SK-N-SH (cell line): ENCODE measurements at regions not wholly inside any gene's neighbourhood (a gene's known extent, or its start where the extent isn't known, plus 50 kb on each side); places are given as distances from the start of the nearest gene placed in this dataset.

ENCODE experiments used
- CTCF ChIA-PET: fragments of 300-600, 350-600 bp; formaldehyde crosslinking; extraction: SDS; loops from one replicate; lab custom pipeline; 2021; lab: Yijun Ruan, JAX
- POLR2A ChIA-PET: fragments of 350-600 bp; sonication (Branson Sonifier 250); formaldehyde crosslinking; extraction: SDS; loops from one replicate; lab custom pipeline; 2020; ENCODE audit warnings: antibody characterized with exemption, inconsistent platforms; lab: Yijun Ruan, JAX
- DNase-seq: peaks from one replicate; pipeline ENCODE4 v3.0.0; 2012
- H2AFZ ChIP-seq: fragments of 200-600 bp; sonication (generic); 2 replicates; pipeline ENCODE4 v1.8.1; 2016; ENCODE audit warnings: antibody characterized with exemption, mild to moderate bottlenecking, low read depth
- H3F3A ChIP-seq: fragments of 200-600 bp; sonication (generic); replicated peaks from 2 replicates; pipeline ENCODE3; 2016; ENCODE audit warnings: antibody characterized with exemption, mild to moderate bottlenecking; ENCODE audit not compliant: insufficient read depth
- H3K27ac ChIP-seq, 2 experiments: fragments of 200-500 bp in 1 of 2; fragments of 200-600 bp in 1 of 2; sonication (Bioruptor generic) in 1 of 2; sonication (generic), shearing (Covaris generic) in 1 of 2; 2 replicates each; pipeline versions ENCODE4 v1.5.1 to v1.6.1; 2014 to 2016; ENCODE audit warnings: low read depth in 2 of 2, inconsistent platforms in 1 of 2, low read length in 1 of 2, mild to moderate bottlenecking in 1 of 2, mixed read lengths in 1 of 2
- H3K27me3 ChIP-seq: fragments of 200-600 bp; sonication (generic), shearing (Covaris generic); 2 replicates; pipeline ENCODE4 v1.6.1; 2016; ENCODE audit warnings: mixed run types; ENCODE audit not compliant: insufficient read depth
- H3K36me3 ChIP-seq, 2 experiments: fragments of 200-500 bp in 1 of 2; fragments of 200-600 bp in 1 of 2; sonication (Bioruptor generic) in 1 of 2; sonication (generic) in 1 of 2; replicated peaks in 1 of 2; 2 replicates each; pipeline versions ENCODE3 to v1.5.1; 2014 to 2016; ENCODE audit warnings: low read length in 1 of 2, mild to moderate bottlenecking in 1 of 2; ENCODE audit not compliant: insufficient read depth in 2 of 2, control insufficient read depth in 1 of 2
- H3K4me1 ChIP-seq, 2 experiments: fragments of 200-500 bp in 1 of 2; fragments of 200-600 bp in 1 of 2; sonication (Bioruptor generic) in 1 of 2; sonication (generic), shearing (Covaris generic) in 1 of 2; 2 replicates each; pipeline versions ENCODE4 v1.5.1 to v1.6.1; 2014 to 2016; ENCODE audit warnings: low read depth in 1 of 2, low read length in 1 of 2, mixed run types in 1 of 2; ENCODE audit not compliant: insufficient read depth in 2 of 2, control insufficient read depth in 1 of 2
- H3K4me2 ChIP-seq: fragments of 200-600 bp; sonication (generic), shearing (Covaris generic); 2 replicates; pipeline ENCODE4 v1.6.1; 2017; ENCODE audit warnings: mixed run types
- H3K4me3 ChIP-seq, 2 experiments: fragments of 200-500 bp in 1 of 2; fragments of 200-600 bp in 1 of 2; sonication (Bioruptor generic) in 1 of 2; sonication (generic), shearing (Covaris generic) in 1 of 2; 2 replicates each; pipeline versions ENCODE4 v1.5.1 to v1.8.1; 2014 to 2016; ENCODE audit warnings: low read depth in 2 of 2, inconsistent platforms in 1 of 2, low read length in 1 of 2, mild to moderate bottlenecking in 1 of 2, mixed read lengths in 1 of 2, moderate library complexity in 1 of 2
- H3K79me2 ChIP-seq: fragments of 200-600 bp; sonication (generic); 2 replicates; pipeline ENCODE4 v1.8.1; 2017; ENCODE audit warnings: mild to moderate bottlenecking; ENCODE audit not compliant: insufficient read depth
- H3K9ac ChIP-seq: fragments of 200-600 bp; sonication (generic); 2 replicates; pipeline ENCODE4 v1.6.1; 2017; ENCODE audit warnings: mixed run types
- H3K9me2 ChIP-seq: fragments of 200-600 bp; sonication (generic); 2 replicates; pipeline ENCODE4 v1.6.1; 2017; ENCODE audit warnings: mixed run types
- H3K9me3 ChIP-seq: fragments of 200-600 bp; sonication (generic); 2 replicates; pipeline ENCODE4 v1.6.1; 2017; ENCODE audit warnings: mixed run types, mild to moderate bottlenecking, moderate library complexity
- H4K20me1 ChIP-seq: fragments of 200-600 bp; sonication (generic); 2 replicates; pipeline ENCODE4 v1.6.1; 2017; ENCODE audit warnings: mild to moderate bottlenecking, mixed run types; ENCODE audit not compliant: insufficient read depth
- FOXJ3 ChIP-seq: sonication (generic); formaldehyde crosslinking; IDR thresholded peaks from 2 replicates; pipeline ENCODE4 v1.5.1; 2020; ENCODE audit warnings: mild to moderate bottlenecking, missing genetic modification reagents
- FOXM1 ChIP-seq: IDR thresholded peaks from 2 replicates; pipeline ENCODE4 v1.4.0; 2012; ENCODE audit warnings: low read depth, mild to moderate bottlenecking
- GABPA ChIP-seq: IDR thresholded peaks from 2 replicates; pipeline ENCODE4 v1.4.0; 2012; ENCODE audit warnings: low read depth, mild to moderate bottlenecking
- IRF3 ChIP-seq: fragments of 150-350 bp; IDR thresholded peaks from 2 replicates; pipeline ENCODE4 v1.6.1; 2016; ENCODE audit warnings: mild to moderate bottlenecking, low read depth, low read length
- JUND ChIP-seq: IDR thresholded peaks from 2 replicates; pipeline ENCODE4 v1.4.0; 2012
- MAX ChIP-seq: IDR thresholded peaks from 2 replicates; pipeline ENCODE4 v1.4.0; 2012; ENCODE audit warnings: low read depth
- MEF2A ChIP-seq: IDR thresholded peaks from 2 replicates; pipeline ENCODE4 v1.4.0; 2012; ENCODE audit warnings: low read depth, borderline replicate concordance
- POLR2AphosphoS5 ChIP-seq: IDR thresholded peaks from 2 replicates; pipeline ENCODE4 v1.6.1; 2012; ENCODE audit warnings: low read depth, low read length
- RAD21 ChIP-seq: IDR thresholded peaks from 2 replicates; pipeline ENCODE4 v1.6.1; 2012; ENCODE audit warnings: mild to moderate bottlenecking, low read length
- RCOR1 ChIP-seq: fragments of 150-350 bp; IDR thresholded peaks from 2 replicates; pipeline ENCODE4 v1.6.1; 2017; ENCODE audit warnings: antibody characterized with exemption, low read length
- RFX5 ChIP-seq: IDR thresholded peaks from 2 replicates; pipeline ENCODE4 v1.6.1; 2012; ENCODE audit warnings: mild to moderate bottlenecking, improper control_type of control experiment, low read length
- SIN3A ChIP-seq: IDR thresholded peaks from 2 replicates; pipeline ENCODE4 v1.6.1; 2012; ENCODE audit warnings: low read depth, mild to moderate bottlenecking, low read length, moderate library complexity, borderline replicate concordance
- SMC3 ChIP-seq: IDR thresholded peaks from 2 replicates; pipeline ENCODE4 v1.6.1; 2012; ENCODE audit warnings: low read depth, low read length, improper control_type of control experiment
- TAF1 ChIP-seq: IDR thresholded peaks from 2 replicates; pipeline ENCODE4 v1.6.1; 2012; ENCODE audit warnings: low read depth, mild to moderate bottlenecking, low read length, moderate library complexity, borderline replicate concordance
- TCF12 ChIP-seq: IDR thresholded peaks from 2 replicates; pipeline ENCODE4 v1.4.0; 2012
- TEAD4 ChIP-seq: IDR thresholded peaks from 2 replicates; pipeline ENCODE4 v1.4.0; 2012; ENCODE audit warnings: mild to moderate bottlenecking, borderline replicate concordance; ENCODE audit not compliant: insufficient read depth
- USF2 ChIP-seq: fragments of 150-350 bp; IDR thresholded peaks from 2 replicates; pipeline ENCODE4 v1.6.1; 2017; ENCODE audit warnings: antibody characterized with exemption, low read length, low read depth, borderline replicate concordance
- ZBTB33 ChIP-seq: IDR thresholded peaks from 2 replicates; pipeline ENCODE4 v1.4.0; 2012; ENCODE audit warnings: low read depth, borderline replicate concordance
- WGBS: methylation state at CpG from one replicate; pipeline ENCODE4 v1.1.6; 2017; ENCODE audit warnings: low lambda C conversion rate; 5-methylcytosine and 5-hydroxymethylcytosine counted together

- no peak overlapping the region for H3K4me2 ChIP-seq
- 43% methylated on average over 5 of the region's 5 CpGs for WGBS
- H3K27me3 ChIP-seq: no peaks in the 10 kb centered on the region
- H3K36me3 ChIP-seq: no peaks in the 10 kb centered on the region
- H3K9me3 ChIP-seq: no peaks in the 10 kb centered on the region
- no peak overlapping the region for H3K27ac ChIP-seq
- no peaks in the 10 kb centered on the region for H3F3A ChIP-seq
- H2AFZ ChIP-seq: no peak overlapping the region
- DNase-seq: no peak
- CTCF ChIA-PET: no interaction called here
- no peak overlapping the region for H3K4me3 ChIP-seq
- no peaks in the 10 kb centered on the region for H3K4me1 ChIP-seq
- POLR2A ChIA-PET: no interaction called here
- H4K20me1 ChIP-seq: no peaks in the 10 kb centered on the region
- H3K9me2 ChIP-seq: no peaks in the 10 kb centered on the region
- TF ChIP-seq MEF2A (no peak), ZBTB33 (no peak), SIN3A (no peak), FOXM1 (no peak), TCF12 (no peak), RFX5 (no peak), POLR2AphosphoS5 (no peak), GABPA (no peak), FOXJ3 (no peak), USF2 (no peak), MAX (no peak), RCOR1 (no peak), TAF1 (no peak), IRF3 (no peak), RAD21 (no peak)
- no peak overlapping the region for H3K9ac ChIP-seq
- no peaks in the 10 kb centered on the region for H3K79me2 ChIP-seq
Observed at GRCh38 chr2:146678516-146678915, 1166.3 kb upstream of the ACVR2A start.

GRCh38 chr2:146677280-146677679 lies 1167.5 kb upstream of the ACVR2A start:
- Histone ChIP-seq H2AFZ (no peak overlapping the region), H3K79me2 (no peaks in the 10 kb centered on the region), H3K9ac (no peak overlapping the region), H3K27ac (no peak overlapping the region), H3F3A (no peaks in the 10 kb centered on the region), H3K9me3 (no peaks in the 10 kb centered on the region), H3K4me3 (no peak overlapping the region), H4K20me1 (no peaks in the 10 kb centered on the region), H3K4me1 (no peaks in the 10 kb centered on the region), H3K36me3 (no peaks in the 10 kb centered on the region), H3K4me2 (no peak overlapping the region), H3K27me3 (no peaks in the 10 kb centered on the region), H3K9me2 (no peaks in the 10 kb centered on the region)
- CTCF ChIA-PET: no interaction called here
- TF ChIP-seq TEAD4: no peak
- TF ChIP-seq FOXJ3: no peak
- no peak for TF ChIP-seq JUND
- TF ChIP-seq IRF3: no peak
- TF ChIP-seq SMC3: no peak
- TF ChIP-seq MEF2A: no peak
- no peak for TF ChIP-seq GABPA
- POLR2A ChIA-PET: no interaction called here
- no peak for DNase-seq
